ENCODE measurements at regions not wholly inside any gene's neighbourhood (a gene's known extent, or its start where the extent isn't known, plus 50 kb on each side); places are given as distances from the start of the nearest gene placed in this dataset.
"Not testable (repeated sequence)": the region's sequence is repeated elsewhere in the genome, so short reads cannot be mapped to it uniquely, and the experiment has no call there.

DNA sequence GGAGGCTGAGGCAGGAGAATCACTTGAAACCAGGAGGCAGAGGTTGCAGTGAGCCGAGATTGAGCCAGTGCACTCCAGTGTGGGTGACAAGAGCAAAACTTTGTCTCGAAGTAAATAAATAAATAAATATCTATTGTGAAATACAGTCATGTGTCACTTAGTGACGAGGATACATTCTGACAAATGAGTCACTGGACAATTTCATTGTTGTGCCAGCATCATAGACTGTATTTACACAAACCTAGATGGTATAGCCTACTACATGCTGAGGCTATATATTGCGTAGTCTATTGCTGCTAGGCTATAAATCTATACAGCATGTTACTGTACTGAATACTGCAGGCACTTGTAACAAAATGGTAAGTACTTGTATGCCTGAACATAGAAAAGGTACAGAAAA is 61.1 kb upstream of the CCL21 start:
- H3K4me3 ChIP-seq = no peak overlapping the region
- no peaks in the 10 kb centered on the region for H3K27me3 ChIP-seq
- intact Hi-C loops (cut with DNase I) = no loop called here
- ATAC-seq (no peak), DNase-seq (no peak)
- no peaks in the 10 kb centered on the region for H3K4me1 ChIP-seq
- H3K9me3 ChIP-seq = no peaks in the 10 kb centered on the region
- H3K27ac ChIP-seq = no peak overlapping the region
- no peaks in the 10 kb centered on the region for H3K36me3 ChIP-seq
- TF ChIP-seq CTCF (IDR thresholded peaks at IDR 0.05) = no peak

GRCh38 chr9:34767087-34767486 is 57.2 kb upstream of the CCL21 start:
- ATAC-seq; DNase-seq; H3K27ac ChIP-seq; H3K9me3 ChIP-seq; H3K27me3 ChIP-seq; H3K4me3 ChIP-seq; H3K4me1 ChIP-seq; H3K36me3 ChIP-seq; intact Hi-C loops (cut with DNase I): not testable (repeated sequence)

DNA sequence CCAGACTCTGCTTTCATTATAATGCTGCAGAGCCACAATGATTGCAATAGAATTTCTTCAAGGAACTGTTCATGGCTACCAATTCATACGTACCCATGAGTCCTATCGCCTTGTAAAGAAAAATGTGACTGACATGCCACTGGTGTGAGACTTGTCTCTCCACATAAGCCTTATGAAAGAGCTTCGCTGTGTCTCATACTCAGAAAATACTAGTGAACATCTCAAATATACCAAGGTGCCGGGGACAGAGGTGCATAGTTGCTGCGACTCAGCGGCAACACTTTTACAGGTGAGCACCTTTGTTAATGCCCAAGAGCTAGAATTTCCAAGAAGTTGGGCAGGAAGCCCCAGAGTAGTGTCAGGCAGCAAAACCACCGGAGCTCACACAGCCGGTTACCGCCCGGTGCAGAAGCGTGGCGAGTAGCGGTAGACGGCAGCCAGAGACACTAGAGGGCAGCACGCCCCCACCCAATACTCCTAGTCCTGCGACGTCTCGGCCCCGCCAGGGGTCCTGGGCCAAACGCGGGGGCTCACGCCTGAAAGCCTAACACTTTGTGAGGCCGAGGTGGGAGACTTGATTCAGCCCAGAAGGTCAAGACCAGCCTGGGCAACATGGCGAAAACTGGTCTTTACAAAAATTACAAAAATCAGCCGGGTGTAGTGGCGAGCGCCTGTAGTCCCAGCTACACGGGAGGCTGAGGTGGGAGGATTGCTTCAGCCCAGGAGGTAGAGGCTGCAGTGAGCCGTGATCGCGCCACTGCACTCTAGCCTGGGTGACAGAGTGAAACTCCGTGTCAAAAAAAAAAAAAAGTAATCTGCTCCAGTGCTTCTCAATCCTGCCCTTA is 50.5 kb upstream of the CCL21 start:
- H3K36me3 ChIP-seq; H3K4me1 ChIP-seq; intact Hi-C loops (cut with DNase I); H3K9me3 ChIP-seq; H3K27ac ChIP-seq; H3K4me3 ChIP-seq: not testable (repeated sequence)
- H3K27me3 ChIP-seq = peaks cover 0 to 27% of the 10 kb centered on the region in 2 donors
- DNase-seq (peak in 3 of 4 donors; percentile 26 to 79 (median 40)), ATAC-seq (peak; percentile 94)
- peak; percentile 44 to 57 for TF ChIP-seq CTCF (IDR thresholded peaks at IDR 0.05)

Measured in left lung (tissue), 4 donors.